GM12864 (cell line): ENCODE measurements at regions not wholly inside any gene's neighbourhood (a gene's known extent, or its start where the extent isn't known, plus 50 kb on each side); places are given as distances from the start of the nearest gene placed in this dataset.

Experiments used
- DNase-seq: peaks from one replicate; pipeline ENCODE4 v3.0.0-alpha.2; 2011; ENCODE audit warnings: low read depth
- H3K4me3 ChIP-seq: 2 replicates; pipeline ENCODE4 v1.5.1; 2011; ENCODE audit warnings: mild to moderate bottlenecking, low read depth, low read length, control low read depth
- CTCF ChIP-seq: IDR thresholded peaks from 2 replicates; pipeline ENCODE4 v1.5.1; 2011; ENCODE audit warnings: low read depth, mild to moderate bottlenecking, moderate library complexity, low read length, control low read depth, inconsistent platforms; ENCODE audit errors: missing control alignments

DNA sequence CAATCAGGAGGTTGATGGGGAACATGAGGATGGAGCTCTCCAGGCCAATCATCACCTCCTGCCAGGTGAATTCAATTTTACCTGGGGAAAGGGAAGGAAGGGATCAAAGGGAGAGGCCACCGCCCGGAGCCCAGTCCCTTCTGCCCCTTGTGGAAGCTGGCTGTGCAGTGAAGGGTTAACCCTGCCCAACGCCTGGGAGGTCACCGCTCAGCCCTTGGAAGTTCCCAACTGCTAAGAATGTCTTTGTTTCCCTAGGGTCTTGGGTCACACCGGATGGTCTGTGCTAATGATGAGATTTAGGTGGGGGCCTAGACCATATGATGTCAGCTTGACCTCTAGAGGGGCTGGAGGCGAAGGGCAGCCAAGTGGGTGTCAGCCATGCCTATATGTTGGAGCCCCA lies 52.1 kb upstream of the GCSH start:
- no peak for DNase-seq
- no peak for TF ChIP-seq CTCF

More for the DNA sequence above, 52.1 kb upstream of the GCSH start:
- H3K4me3 ChIP-seq, result no peak overlapping the region
